Hypothalamus (tissue), 51 donors: ENCODE measurements at regions not wholly inside any gene's neighbourhood (a gene's known extent, or its start where the extent isn't known, plus 50 kb on each side); places are given as distances from the start of the nearest gene placed in this dataset.

ENCODE experiments used
- DNase-seq, 51 donors: peaks; one replicate each; lab custom pipeline; 2025; lab: John Stamatoyannopoulos, UW

DNA sequence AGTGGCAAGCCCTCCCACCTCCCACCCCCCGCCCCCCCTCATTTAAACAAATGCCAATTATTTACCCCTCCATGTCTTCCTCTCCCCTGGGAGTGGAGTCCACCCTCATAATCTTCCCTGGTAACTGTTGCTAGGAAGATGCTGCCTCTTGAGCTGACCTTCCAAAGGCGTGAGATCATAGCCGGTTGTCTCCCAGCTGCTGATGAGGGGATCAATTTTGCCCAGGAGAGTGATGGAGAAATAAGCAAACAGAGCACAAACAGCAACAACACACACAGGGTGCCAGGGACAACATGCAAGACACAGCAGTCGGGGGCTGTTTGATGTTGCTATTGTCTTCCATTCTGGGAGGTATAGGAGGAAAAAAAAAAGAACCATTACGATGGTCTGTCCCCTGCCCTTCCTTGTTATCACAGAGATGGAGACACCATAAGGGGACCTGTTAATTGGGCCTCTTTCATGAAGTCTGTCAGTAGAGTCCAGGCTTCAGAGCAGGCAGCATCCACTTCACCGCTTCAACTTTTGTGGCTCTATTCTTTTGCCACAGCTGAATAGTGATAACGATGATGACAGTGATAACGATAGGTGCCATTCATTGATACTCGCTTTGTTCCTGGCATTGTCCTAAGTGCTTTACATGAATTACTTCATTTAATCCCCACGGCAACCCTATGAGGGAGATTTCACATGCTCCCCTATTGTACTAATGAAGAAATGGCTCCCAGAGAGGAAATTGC, 76.9 kb upstream of the RGMA start:
- DNase-seq, result no peak

- DNase-seq, result no peak
These were observed 75.4 kb upstream of the RGMA start for GRCh38 chr15:93164409-93164808.

GRCh38 chr15:93162560-93162959, 73.5 kb upstream of the RGMA start:
- no peak for DNase-seq

GRCh38 chr15:93159930-93160329, 70.9 kb upstream of the RGMA start:
- DNase-seq, result no peak

- DNase-seq, result no peak
These were observed 69.3 kb upstream of the RGMA start for GRCh38 chr15:93158097-93158900.

GRCh38 chr15:93154666-93155065, 65.7 kb upstream of the RGMA start:
- DNase-seq, result no peak

GRCh38 chr15:93152951-93153350, 63.9 kb upstream of the RGMA start:
- peak in 36 of 51 donors; percentile 10 to 84 (median 59) for DNase-seq

DNA sequence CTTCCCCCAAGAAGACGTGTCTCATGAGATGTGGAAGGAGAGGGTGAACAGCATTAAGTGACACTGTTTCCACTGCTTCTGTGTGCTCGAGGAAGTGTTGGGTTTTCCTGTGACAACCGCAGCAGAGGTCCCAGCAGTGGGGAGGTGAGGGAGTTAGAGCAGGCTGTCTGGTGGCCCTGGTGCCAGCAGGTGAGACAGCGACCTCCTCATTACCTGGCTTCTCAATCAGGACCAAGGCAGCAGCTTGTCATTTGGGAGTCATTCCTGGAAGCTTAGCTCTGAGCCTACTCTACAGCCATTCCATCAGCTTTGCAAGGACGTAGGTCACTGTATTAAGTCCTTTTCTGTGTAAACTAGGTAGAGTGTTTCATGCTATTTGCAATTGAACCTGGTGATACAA, 63.3 kb upstream of the RGMA start:
- no peak for DNase-seq

GRCh38 chr15:93150910-93151881, 62.2 kb upstream of the RGMA start:
- no peak for DNase-seq

DNA sequence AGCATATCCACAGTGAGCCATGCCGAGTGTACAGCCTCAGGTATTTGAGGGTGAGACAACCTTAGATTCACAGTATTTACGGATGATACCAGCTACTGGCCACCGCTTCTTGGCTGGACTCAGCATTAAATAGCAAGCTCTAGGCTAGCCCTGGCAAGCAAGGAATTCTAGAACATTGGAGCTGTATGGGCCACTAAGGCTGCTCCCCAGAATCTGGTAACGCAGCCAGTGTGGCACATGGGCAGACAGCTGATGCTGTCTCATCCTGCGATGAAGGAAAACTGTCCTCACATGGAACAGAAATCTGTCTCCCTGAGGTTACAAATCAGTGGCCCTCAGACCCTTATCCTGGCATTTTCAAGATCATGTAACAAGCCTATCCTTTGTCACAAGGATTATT, 57.6 kb upstream of the RGMA start:
- no peak for DNase-seq

DNA sequence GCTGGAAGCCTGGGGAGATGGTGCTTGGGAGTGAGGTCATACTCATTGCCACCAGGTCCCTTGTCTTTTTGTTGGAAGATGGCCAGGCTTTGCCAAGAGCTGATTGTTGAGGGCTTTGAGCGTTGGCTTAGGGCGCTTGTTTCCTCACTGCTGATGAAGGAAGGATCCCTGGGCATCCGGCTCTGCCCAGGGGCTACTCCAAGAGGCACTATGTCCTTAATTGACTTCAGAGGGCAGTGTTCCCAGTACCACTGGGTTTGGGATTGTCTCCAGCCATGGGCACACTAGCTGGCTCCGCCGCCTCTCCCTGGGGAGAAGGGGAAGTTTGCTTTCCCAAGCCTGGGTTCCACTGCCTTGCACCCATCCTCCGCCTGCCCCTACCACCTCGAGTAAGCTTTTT, 57.2 kb upstream of the RGMA start:
- DNase-seq, result peak in 29 of 51 donors; percentile 6 to 77 (median 37)

DNA sequence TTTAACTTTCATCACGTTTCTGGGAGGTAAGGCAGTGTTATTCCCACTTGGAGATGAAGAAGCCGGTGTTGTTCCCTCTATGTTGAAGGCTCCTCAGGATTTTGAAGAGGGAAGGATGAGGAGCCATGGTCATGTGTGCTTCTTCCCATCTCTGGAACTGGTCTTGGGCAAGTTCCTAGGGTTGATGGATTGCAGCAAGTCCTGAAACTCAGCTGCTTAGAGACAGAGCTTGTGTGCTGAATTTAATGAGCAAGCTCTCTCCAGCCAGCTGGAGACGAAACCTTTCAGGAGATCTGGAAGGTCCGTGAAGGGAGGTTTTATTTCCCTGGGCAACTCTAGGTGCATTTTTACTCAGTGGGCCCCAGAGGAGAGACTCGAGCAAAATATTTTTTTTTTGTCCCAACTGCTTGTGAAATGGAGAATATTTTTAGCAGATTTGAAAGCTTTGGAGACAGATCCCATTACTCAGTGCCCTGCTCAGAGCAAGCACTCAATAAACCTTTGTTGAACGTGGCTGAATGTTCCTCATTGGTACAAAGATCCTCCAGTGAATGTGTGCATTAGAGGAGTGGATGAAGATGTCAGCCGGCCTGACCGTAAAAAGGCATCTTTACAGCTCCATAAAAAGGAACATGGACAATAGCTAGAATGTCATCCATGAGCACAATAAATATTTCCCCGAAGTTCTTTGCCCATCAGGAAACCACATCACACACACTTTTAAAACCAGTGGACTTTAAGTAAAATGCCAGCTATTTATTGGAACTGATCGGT, 55.6 kb upstream of the RGMA start:
- peak in 20 of 51 donors; percentile 4 to 69 (median 24) for DNase-seq

DNA sequence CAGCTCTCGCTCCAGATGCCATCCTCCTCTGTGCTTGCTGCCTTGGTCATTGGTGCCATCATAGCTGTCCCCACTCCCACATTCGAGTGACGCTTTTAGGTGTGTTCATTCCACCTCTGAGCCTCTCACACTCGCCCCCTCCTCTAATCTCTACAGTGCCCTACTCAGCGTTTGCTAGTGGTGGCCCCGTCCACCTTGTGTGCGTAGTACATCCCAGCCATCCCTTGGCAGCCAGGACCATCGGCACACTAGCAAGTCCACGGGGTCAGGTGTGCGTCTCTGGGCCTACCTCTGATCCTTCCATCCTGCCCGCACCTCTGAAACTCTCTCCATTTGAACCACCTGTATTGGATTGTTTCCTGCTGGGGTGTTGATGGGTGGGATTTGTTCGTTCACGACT, 54.2 kb upstream of the RGMA start:
- DNase-seq, result no peak

- no peak for DNase-seq
These were observed 52.4 kb upstream of the RGMA start for GRCh38 chr15:93141371-93141794.

DNA sequence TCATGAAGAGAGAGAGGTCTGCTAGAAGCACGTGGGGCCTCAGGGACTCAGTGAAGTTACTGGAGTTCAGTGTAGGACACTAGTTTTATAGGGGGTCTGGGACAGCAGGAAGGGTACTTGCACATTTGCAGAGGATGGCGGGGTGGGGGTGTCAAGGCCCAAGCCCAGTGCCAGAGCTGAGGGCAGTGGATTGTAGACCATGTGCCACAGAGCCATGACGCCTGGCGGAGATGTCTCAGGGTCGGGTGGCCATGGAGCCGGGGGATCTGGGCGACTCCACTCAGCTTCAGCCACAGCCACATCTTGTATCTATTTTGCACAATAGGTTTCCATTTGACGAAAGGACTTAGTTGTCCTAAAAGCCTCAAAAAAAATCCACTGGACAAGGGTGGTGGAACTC, 50.4 kb upstream of the RGMA start:
- DNase-seq, result no peak

- DNase-seq, result no peak
These were observed 49.8 kb upstream of the RGMA start for GRCh38 chr15:93138681-93139250.
